IMR-90 (cell line): ENCODE measurements at regions not wholly inside any gene's neighbourhood (a gene's known extent, or its start where the extent isn't known, plus 50 kb on each side); places are given as distances from the start of the nearest gene placed in this dataset.

Experiments used
- CEBPB ChIP-seq: IDR thresholded peaks from 2 replicates; pipeline ENCODE4 v1.6.1; 2012; ENCODE audit warnings: low read depth, low read length, improper control_type of control experiment
- CHD1 ChIP-seq: IDR thresholded peaks from 2 replicates; pipeline ENCODE4 v1.6.1; 2012; ENCODE audit warnings: low read depth, low read length, improper control_type of control experiment
- CTCF ChIP-seq: conservative IDR thresholded peaks from 2 replicates; pipeline ENCODE4 v1.5.1; 2012; ENCODE audit warnings: mild to moderate bottlenecking, low read depth, low read length, improper control_type of control experiment
- ELK1 ChIP-seq: fragments of 150-350 bp; IDR thresholded peaks from 2 replicates; pipeline ENCODE4 v1.6.1; 2016; ENCODE audit warnings: low read depth, mild to moderate bottlenecking, low read length, moderate library complexity, borderline replicate concordance
- MAFK ChIP-seq: IDR thresholded peaks from 2 replicates; pipeline ENCODE4 v1.6.1; 2012; ENCODE audit warnings: low read depth, low read length, improper control_type of control experiment
- MAZ ChIP-seq: IDR thresholded peaks from 2 replicates; pipeline ENCODE4 v1.6.1; 2012; ENCODE audit warnings: low read depth, mild to moderate bottlenecking, low read length, improper control_type of control experiment, moderate library complexity, borderline replicate concordance
- MXI1 ChIP-seq: IDR thresholded peaks from 2 replicates; pipeline ENCODE4 v1.6.1; 2012; ENCODE audit warnings: low read depth, mild to moderate bottlenecking, low read length, moderate library complexity, borderline replicate concordance
- NFE2L2 ChIP-seq: fragments of 150-350 bp; IDR thresholded peaks from 2 replicates; pipeline ENCODE4 v1.6.1; 2016; ENCODE audit warnings: low read depth, mild to moderate bottlenecking, low read length
- POLR2A ChIP-seq: IDR thresholded peaks from 2 replicates; pipeline ENCODE4 v1.6.1; 2012; ENCODE audit warnings: mild to moderate bottlenecking, low read depth, low read length
- RAD21 ChIP-seq: IDR thresholded peaks from 2 replicates; pipeline ENCODE4 v1.6.1; 2012; ENCODE audit warnings: low read length, improper control_type of control experiment
- RCOR1 ChIP-seq: IDR thresholded peaks from 2 replicates; pipeline ENCODE4 v1.6.1; 2012; ENCODE audit warnings: mild to moderate bottlenecking, low read length, improper control_type of control experiment; ENCODE audit not compliant: insufficient replicate concordance
- RFX5 ChIP-seq: IDR thresholded peaks from 2 replicates; pipeline ENCODE4 v1.8.0; 2012; ENCODE audit warnings: low read depth, mild to moderate bottlenecking, low read length, moderate library complexity
- SMC3 ChIP-seq: fragments of 150-350 bp; IDR thresholded peaks from 2 replicates; pipeline ENCODE4 v1.6.1; 2016; ENCODE audit warnings: low read depth, mild to moderate bottlenecking, antibody characterized with exemption, low read length, moderate library complexity
- USF2 ChIP-seq: fragments of 150-350 bp; IDR thresholded peaks from 2 replicates; pipeline ENCODE4 v1.6.1; 2017; ENCODE audit warnings: mild to moderate bottlenecking, antibody characterized with exemption, low read length, low read depth

- TF ChIP-seq RFX5 (no peak), CTCF (no peak), POLR2A (no peak), MXI1 (no peak), ELK1 (no peak), MAZ (no peak), RCOR1 (no peak), CHD1 (no peak), RAD21 (no peak), NFE2L2 (no peak), USF2 (no peak), MAFK (no peak), SMC3 (no peak), CEBPB (no peak)
Measured at GRCh38 chr12:62995097-62995496, 60.1 kb upstream of the PPM1H start.
